Inflammatory macrophage treated with lipopolysaccharide for 4 hours (primary cell): ENCODE measurements at regions not wholly inside any gene's neighbourhood (a gene's known extent, or its start where the extent isn't known, plus 50 kb on each side); places are given as distances from the start of the nearest gene placed in this dataset.
A peak's percentile ranks its signal among the peaks of the same experiment; 100 is the strongest.
"Not testable (repeated sequence)": the region's sequence is repeated elsewhere in the genome, so short reads cannot be mapped to it uniquely, and the experiment has no call there.

Experiments used
- DNase-seq: peaks from one replicate; pipeline ENCODE4 v3.0.0-alpha.2; 2020

GRCh38 chr20:51154708-51155690 is 132.1 kb upstream of the KCNG1 start:
- DNase-seq = no peak

GRCh38 chr20:51153867-51154707 is 131.2 kb upstream of the KCNG1 start:
- no peak for DNase-seq

GRCh38 chr20:51148941-51149340 is 126.0 kb upstream of the KCNG1 start:
- no peak for DNase-seq

GRCh38 chr20:51144476-51144875 is 121.6 kb upstream of the KCNG1 start:
- DNase-seq = no peak

GRCh38 chr20:51143652-51144051 is 120.7 kb upstream of the KCNG1 start:
- no peak for DNase-seq

- no peak for DNase-seq
Measured at GRCh38 chr20:51142448-51142847, 119.5 kb upstream of the KCNG1 start.

- no peak for DNase-seq
Measured at GRCh38 chr20:51140671-51141070, 117.8 kb upstream of the KCNG1 start.

GRCh38 chr20:51139891-51140290 is 117.0 kb upstream of the KCNG1 start:
- no peak for DNase-seq

GRCh38 chr20:51138576-51138975 is 115.7 kb upstream of the KCNG1 start:
- DNase-seq = no peak

GRCh38 chr20:51137461-51137860 is 114.6 kb upstream of the KCNG1 start:
- no peak for DNase-seq

- no peak for DNase-seq
Measured at GRCh38 chr20:51135926-51136715, 113.2 kb upstream of the KCNG1 start.

- DNase-seq = no peak
Measured at GRCh38 chr20:51134405-51134804, 111.5 kb upstream of the KCNG1 start.

- no peak for DNase-seq
Measured at GRCh38 chr20:51132279-51132678, 109.4 kb upstream of the KCNG1 start.

- DNase-seq = no peak
Measured at GRCh38 chr20:51131811-51132210, 108.9 kb upstream of the KCNG1 start.

GRCh38 chr20:51129147-51129776 is 106.4 kb upstream of the KCNG1 start:
- DNase-seq = no peak

- DNase-seq = peak; percentile 54
Measured at GRCh38 chr20:51128198-51128597, 105.3 kb upstream of the KCNG1 start.

- DNase-seq = peak; percentile 3
Measured at GRCh38 chr20:51127713-51128112, 104.8 kb upstream of the KCNG1 start.

GRCh38 chr20:51126337-51126736 is 103.4 kb upstream of the KCNG1 start:
- DNase-seq = no peak

GRCh38 chr20:51125780-51126179 is 102.9 kb upstream of the KCNG1 start:
- DNase-seq = no peak

GRCh38 chr20:51125105-51125504 is 102.2 kb upstream of the KCNG1 start:
- DNase-seq = no peak

- not testable (repeated sequence) for DNase-seq
Measured at GRCh38 chr20:51123887-51124286, 101.0 kb upstream of the KCNG1 start.

GRCh38 chr20:51122931-51123658 is 100.2 kb upstream of the KCNG1 start:
- no peak for DNase-seq
